Sigmoid colon (tissue), 6 donors: ENCODE measurements at regions not wholly inside any gene's neighbourhood (a gene's known extent, or its start where the extent isn't known, plus 50 kb on each side); places are given as distances from the start of the nearest gene placed in this dataset.
"Not testable (repeated sequence)": the region's sequence is repeated elsewhere in the genome, so short reads cannot be mapped to it uniquely, and the experiment has no call there.

ENCODE experiments used
- DNase-seq: peaks from one replicate; pipeline ENCODE4 v3.0.0-alpha.2; 2019
- H3K27ac ChIP-seq, 4 donors: fragments of 200-600 bp; sonication (generic); one replicate each; pipeline ENCODE4 v1.5.1; 2016 to 2019; ENCODE audit warnings: mild to moderate bottlenecking in 1 of 4
- H3K27me3 ChIP-seq, 3 donors: fragments of 200-600 bp; sonication (generic); one replicate each; pipeline ENCODE4 v1.5.1; 2019; ENCODE audit warnings: mild to moderate bottlenecking in 1 of 3
- H3K36me3 ChIP-seq, 4 donors: fragments of 200-600 bp; sonication (generic); one replicate each; pipeline ENCODE4 v1.5.1; 2016 to 2019
- H3K4me1 ChIP-seq, 4 donors: fragments of 200-600 bp; sonication (generic); one replicate each; pipeline ENCODE4 v1.5.1; 2017 to 2019
- H3K4me3 ChIP-seq, 4 donors: fragments of 200-600 bp; sonication (generic); one replicate each; pipeline ENCODE4 v1.5.1; 2017 to 2019; ENCODE audit warnings: mild to moderate bottlenecking in 2 of 4, moderate library complexity in 1 of 4
- H3K9me3 ChIP-seq, 4 donors: fragments of 200-600 bp in 3 of 4; sonication (generic) in 3 of 4; one replicate each; pipeline versions ENCODE4 v1.5.1 to v1.6.1; 2013 to 2019
- EP300 ChIP-seq, 4 donors: sonication (generic); formaldehyde crosslinking; IDR thresholded peaks; one replicate each; pipeline ENCODE4 v1.6.1; 2017; ENCODE audit warnings: antibody characterized with exemption in 4 of 4
- POLR2A ChIP-seq, 2 donors: fragments of 450-650 bp; IDR thresholded peaks; one replicate each; pipeline ENCODE4 v1.6.1; 2016; ENCODE audit warnings: antibody characterized with exemption in 2 of 2, mild to moderate bottlenecking in 2 of 2, moderate library complexity in 2 of 2
- POLR2AphosphoS5 ChIP-seq, 4 donors: sonication (generic); formaldehyde crosslinking; IDR thresholded peaks; one replicate each; pipeline ENCODE4 v1.6.1; 2017; ENCODE audit warnings: antibody characterized with exemption in 4 of 4
- WGBS, 2 donors: extraction: QIAGEN DNeasy Blood & Tissue Kit; methylation state at CpG; one replicate each; pipeline ENCODE4 v1.1.7; 2013; 5-methylcytosine and 5-hydroxymethylcytosine counted together
- intact Hi-C: fragments of 100-400 bp; cut with DNase I; formaldehyde crosslinking; loops from one replicate; pipeline ENCODE4 v1.15.1; 2023
- TF ChIP-seq, protein P1 (sequence below), 4 experiments: fragments of 450-650 bp in 3 of 4; fragments of 200-600 bp in 1 of 4; IDR thresholded peaks; one replicate each; pipeline ENCODE4 v1.5.1; 2016 to 2019; ENCODE audit warnings: antibody characterized with exemption in 4 of 4, mild to moderate bottlenecking in 3 of 4, moderate library complexity in 2 of 4
- donor health status: healthy with polysubstance abuse.
- donor health status: healthy.

DNA sequence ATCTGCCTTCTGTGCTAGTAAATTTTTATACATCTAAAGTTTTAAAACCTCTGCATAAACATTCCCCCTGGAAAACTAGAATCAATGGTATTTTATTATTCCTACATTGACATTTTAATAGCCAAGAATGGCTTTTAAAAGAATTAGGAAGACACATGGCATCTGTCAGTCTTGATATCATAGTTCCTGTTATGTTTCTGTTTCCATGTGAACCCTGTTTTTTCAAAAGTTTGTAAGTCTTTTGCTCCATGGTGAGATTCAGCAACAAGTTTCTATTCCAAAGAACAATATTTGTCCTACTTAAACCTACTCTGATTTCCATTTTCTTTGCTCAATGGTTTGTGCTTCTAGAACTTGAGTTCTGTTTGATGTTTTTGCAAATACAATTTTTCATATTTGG lies 95.2 kb downstream of the PLEKHG1 start:
- Histone ChIP-seq H3K4me1 (peaks cover 0 to 53% (median 22%) of the 10 kb centered on the region in 4 donors), H3K9me3 (no peaks in the 10 kb centered on the region), H3K27ac (no peak overlapping the region), H3K4me3 (no peak overlapping the region), H3K27me3 (no peaks in the 10 kb centered on the region), H3K36me3 (no peaks in the 10 kb centered on the region)
- TF ChIP-seq, protein P1, sequence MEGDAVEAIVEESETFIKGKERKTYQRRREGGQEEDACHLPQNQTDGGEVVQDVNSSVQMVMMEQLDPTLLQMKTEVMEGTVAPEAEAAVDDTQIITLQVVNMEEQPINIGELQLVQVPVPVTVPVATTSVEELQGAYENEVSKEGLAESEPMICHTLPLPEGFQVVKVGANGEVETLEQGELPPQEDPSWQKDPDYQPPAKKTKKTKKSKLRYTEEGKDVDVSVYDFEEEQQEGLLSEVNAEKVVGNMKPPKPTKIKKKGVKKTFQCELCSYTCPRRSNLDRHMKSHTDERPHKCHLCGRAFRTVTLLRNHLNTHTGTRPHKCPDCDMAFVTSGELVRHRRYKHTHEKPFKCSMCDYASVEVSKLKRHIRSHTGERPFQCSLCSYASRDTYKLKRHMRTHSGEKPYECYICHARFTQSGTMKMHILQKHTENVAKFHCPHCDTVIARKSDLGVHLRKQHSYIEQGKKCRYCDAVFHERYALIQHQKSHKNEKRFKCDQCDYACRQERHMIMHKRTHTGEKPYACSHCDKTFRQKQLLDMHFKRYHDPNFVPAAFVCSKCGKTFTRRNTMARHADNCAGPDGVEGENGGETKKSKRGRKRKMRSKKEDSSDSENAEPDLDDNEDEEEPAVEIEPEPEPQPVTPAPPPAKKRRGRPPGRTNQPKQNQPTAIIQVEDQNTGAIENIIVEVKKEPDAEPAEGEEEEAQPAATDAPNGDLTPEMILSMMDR (IDR thresholded peaks at IDR 0.05): no peak
- no peak for TF ChIP-seq EP300 (IDR thresholded peaks at IDR 0.05)
- no peak for TF ChIP-seq POLR2AphosphoS5 (IDR thresholded peaks at IDR 0.05)
- TF ChIP-seq POLR2A (IDR thresholded peaks at IDR 0.05): no peak
- intact Hi-C loops: no loop called here
- DNase-seq: no peak

DNA sequence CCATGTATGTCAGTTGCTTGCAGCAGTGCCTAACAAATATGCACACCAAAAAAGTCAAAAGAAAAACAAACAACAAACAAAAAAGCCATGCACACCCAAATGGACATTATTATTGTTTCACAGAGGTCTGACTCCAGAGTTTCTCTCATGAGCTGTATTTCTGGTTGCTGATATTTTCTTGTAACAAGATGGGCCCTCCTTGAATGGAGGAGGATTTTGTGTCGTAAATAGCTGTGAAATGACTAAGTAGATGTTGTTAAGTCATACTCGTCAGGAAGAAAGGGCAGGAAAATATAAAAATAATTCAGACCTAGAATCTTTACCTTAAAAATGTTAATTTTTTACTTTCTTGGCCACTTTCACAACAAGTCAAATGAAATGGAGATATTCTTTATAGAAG lies 96.0 kb downstream of the PLEKHG1 start:
- 52 to 69% methylated on average over 2 of the region's 2 CpGs for WGBS, 2 donors
- no peak overlapping the region for H3K4me3 ChIP-seq
- intact Hi-C loops: no loop called here
- peaks cover 0 to 46% (median 22%) of the 10 kb centered on the region in 4 donors for H3K4me1 ChIP-seq
- H3K27ac ChIP-seq: peak overlapping the region in 2 of 4 donors; percentile 4 to 19
- DNase-seq: no peak
- no peaks in the 10 kb centered on the region for H3K9me3 ChIP-seq
- H3K36me3 ChIP-seq: no peaks in the 10 kb centered on the region
- TF ChIP-seq POLR2AphosphoS5 (IDR thresholded peaks at IDR 0.05): no peak
- no peak for TF ChIP-seq EP300 (IDR thresholded peaks at IDR 0.05)
- TF ChIP-seq, protein P1 (IDR thresholded peaks at IDR 0.05): no peak
- no peak for TF ChIP-seq POLR2A (IDR thresholded peaks at IDR 0.05)
- no peaks in the 10 kb centered on the region for H3K27me3 ChIP-seq

DNA sequence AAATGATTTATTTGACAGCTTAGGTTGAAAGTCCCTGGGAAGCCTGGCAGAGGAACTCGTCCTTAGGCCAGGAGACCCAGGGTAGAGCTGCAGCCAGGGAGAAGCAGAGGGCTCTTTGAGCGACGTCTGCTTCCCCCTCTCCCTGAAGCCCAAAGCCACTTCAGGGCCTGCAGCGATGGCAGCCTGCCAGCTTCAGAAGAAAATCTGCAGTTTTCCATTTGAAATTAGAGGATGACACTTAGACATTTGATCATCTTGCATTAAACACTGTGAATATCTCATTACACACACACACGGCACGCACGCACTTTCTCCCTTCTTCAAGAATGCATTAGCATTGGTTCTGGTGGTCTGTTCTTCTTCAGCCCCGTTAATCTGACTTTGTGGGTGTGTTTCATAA lies 96.5 kb downstream of the PLEKHG1 start:
- DNase-seq: no peak
- intact Hi-C loops: no loop called here
- no peak overlapping the region for H3K4me3 ChIP-seq
- peak overlapping the region in 2 of 4 donors; percentile 4 to 19 for H3K27ac ChIP-seq
- H3K4me1 ChIP-seq: peaks cover 0 to 42% (median 22%) of the 10 kb centered on the region in 4 donors
- no peaks in the 10 kb centered on the region for H3K36me3 ChIP-seq
- no peaks in the 10 kb centered on the region for H3K9me3 ChIP-seq
- TF ChIP-seq POLR2A (IDR thresholded peaks at IDR 0.05) (no peak), EP300 (IDR thresholded peaks at IDR 0.05) (no peak)
- TF ChIP-seq, protein P1 (IDR thresholded peaks at IDR 0.05): no peak
- WGBS, 2 donors: 72 to 79% methylated on average over 8 of the region's 8 CpGs
- no peaks in the 10 kb centered on the region for H3K27me3 ChIP-seq

DNA sequence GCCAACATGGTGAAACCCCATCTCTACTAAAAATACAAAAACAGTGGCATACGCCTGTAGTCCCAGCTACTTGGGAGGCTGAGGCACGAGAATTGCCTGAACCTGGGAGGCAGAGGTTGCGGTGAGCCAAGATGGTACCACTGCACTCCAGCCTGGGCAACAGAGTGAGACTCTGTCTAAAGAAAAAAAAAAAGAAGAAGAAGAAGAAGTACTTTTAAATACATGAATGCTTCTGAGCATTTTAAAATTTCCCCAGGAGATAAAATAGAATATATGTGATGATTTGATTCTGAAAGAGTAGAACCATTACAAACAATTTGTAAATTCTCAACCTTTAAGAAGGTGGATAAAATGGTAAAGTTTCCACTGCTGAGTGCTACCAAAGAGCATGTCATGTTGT lies 97.2 kb downstream of the PLEKHG1 start:
- intact Hi-C loops, H3K27me3 ChIP-seq, H3K36me3 ChIP-seq, DNase-seq, H3K27ac ChIP-seq, H3K4me3 ChIP-seq, H3K9me3 ChIP-seq: not testable (repeated sequence)
- WGBS, 2 donors: 85 to 97% methylated on average over 3 of the region's 3 CpGs
- H3K4me1 ChIP-seq: peaks cover 0 to 35% (median 19%) of the 10 kb centered on the region in 4 donors

DNA sequence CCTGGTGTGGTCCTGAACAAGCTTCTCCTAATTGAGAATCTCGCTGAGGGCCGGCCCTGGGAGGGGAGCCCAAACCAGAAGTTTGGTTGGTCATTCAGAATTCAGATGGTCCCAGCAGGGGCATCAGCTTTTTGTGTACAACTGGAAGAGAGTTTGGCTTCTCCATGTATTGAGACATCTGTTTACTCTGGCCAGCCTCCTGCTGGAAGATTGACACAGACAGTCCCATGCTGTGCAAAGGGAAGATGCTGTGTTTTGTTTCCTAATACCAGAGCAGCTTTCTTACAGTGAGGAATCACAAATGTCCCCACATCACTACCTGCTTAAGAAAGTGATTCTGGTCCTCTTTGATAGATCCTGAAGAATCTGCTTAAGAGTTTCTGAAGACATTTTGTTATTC lies 97.8 kb downstream of the PLEKHG1 start:
- H3K27ac ChIP-seq: no peak overlapping the region
- DNase-seq: no peak
- 87 to 92% methylated on average over 2 of the region's 2 CpGs for WGBS, 2 donors
- H3K9me3 ChIP-seq: no peaks in the 10 kb centered on the region
- H3K27me3 ChIP-seq: no peaks in the 10 kb centered on the region
- no peak overlapping the region for H3K4me3 ChIP-seq
- H3K4me1 ChIP-seq: peaks cover 0 to 34% (median 19%) of the 10 kb centered on the region in 4 donors
- no peaks in the 10 kb centered on the region for H3K36me3 ChIP-seq
- TF ChIP-seq POLR2AphosphoS5 (IDR thresholded peaks at IDR 0.05): no peak
- TF ChIP-seq, protein P1 (IDR thresholded peaks at IDR 0.05): no peak
- no peak for TF ChIP-seq EP300 (IDR thresholded peaks at IDR 0.05)
- TF ChIP-seq POLR2A (IDR thresholded peaks at IDR 0.05): no peak
- intact Hi-C loops: no loop called here
